ENCODE measurements at regions not wholly inside any gene's neighbourhood (a gene's known extent, or its start where the extent isn't known, plus 50 kb on each side); places are given as distances from the start of the nearest gene placed in this dataset.

GRCh38 chr10:1968257-1969033, 231.1 kb upstream of the ADARB2 start:
- no peak overlapping the region for H3K4me3 ChIP-seq (ENCODE audit: low read depth in 1 of 2, low read length in 2 of 2)
- H3K27ac ChIP-seq (ENCODE audit: low read length): no peak overlapping the region
- H3K9me3 ChIP-seq (ENCODE audit: insufficient read depth, low read length, severe bottlenecking): peaks cover 14% of the 10 kb centered on the region
- no peaks in the 10 kb centered on the region for H3K27me3 ChIP-seq (ENCODE audit: insufficient read depth, low read length, poor library complexity)
- no peaks in the 10 kb centered on the region for H3K4me1 ChIP-seq (ENCODE audit: insufficient read depth, low read length)
- H3K36me3 ChIP-seq (ENCODE audit: insufficient read depth, low read length): no peaks in the 10 kb centered on the region
- TF ChIP-seq CTCF (IDR thresholded peaks at IDR 0.05; ENCODE audit: borderline replicate concordance, extremely low read depth, low read length, poor library complexity, severe bottlenecking) (no peak), EZH2 (IDR thresholded peaks at IDR 0.05; ENCODE audit: borderline replicate concordance, low read depth, low read length, severe bottlenecking) (no peak)
- no peaks in the 10 kb centered on the region for H3K79me2 ChIP-seq (ENCODE audit: insufficient read depth, low read length)
- no peak overlapping the region for H3K4me2 ChIP-seq (ENCODE audit: insufficient read depth, low read length)
- ATAC-seq (ENCODE audit: insufficient read depth, low read depth) (no peak), DNase-seq (no peak)
- H3K9ac ChIP-seq (ENCODE audit: low read depth, low read length): no peak overlapping the region
- H4K20me1 ChIP-seq (ENCODE audit: insufficient read depth, low read length): no peaks in the 10 kb centered on the region
- no peak overlapping the region for H2AFZ ChIP-seq (ENCODE audit: low read depth, low read length)

- Histone ChIP-seq H3K79me2 (ENCODE audit: insufficient read depth, low read length) (no peaks in the 10 kb centered on the region), H3K9me3 (ENCODE audit: insufficient read depth, low read length, severe bottlenecking) (peaks cover 6% of the 10 kb centered on the region), H3K9ac (ENCODE audit: low read depth, low read length) (no peak overlapping the region), H2AFZ (ENCODE audit: low read depth, low read length) (no peak overlapping the region), H3K36me3 (ENCODE audit: insufficient read depth, low read length) (no peaks in the 10 kb centered on the region), H3K27me3 (ENCODE audit: insufficient read depth, low read length, poor library complexity) (no peaks in the 10 kb centered on the region), H3K4me1 (ENCODE audit: insufficient read depth, low read length) (no peaks in the 10 kb centered on the region), H4K20me1 (ENCODE audit: insufficient read depth, low read length) (no peaks in the 10 kb centered on the region), H3K27ac (ENCODE audit: low read length) (no peak overlapping the region), H3K4me3 (ENCODE audit: low read depth in 1 of 2, low read length in 2 of 2) (no peak overlapping the region), H3K4me2 (ENCODE audit: insufficient read depth, low read length) (no peak overlapping the region)
- DNase-seq (no peak), ATAC-seq (ENCODE audit: insufficient read depth, low read depth) (no peak)
- TF ChIP-seq EZH2 (IDR thresholded peaks at IDR 0.05; ENCODE audit: borderline replicate concordance, low read depth, low read length, severe bottlenecking) (no peak), CTCF (IDR thresholded peaks at IDR 0.05; ENCODE audit: borderline replicate concordance, extremely low read depth, low read length, poor library complexity, severe bottlenecking) (no peak)
Observed at GRCh38 chr10:1966712-1967376, 229.5 kb upstream of the ADARB2 start.

GRCh38 chr10:1964476-1964875, 227.2 kb upstream of the ADARB2 start:
- ATAC-seq (ENCODE audit: insufficient read depth, low read depth) (no peak), DNase-seq (no peak)
- no peaks in the 10 kb centered on the region for H3K4me1 ChIP-seq (ENCODE audit: insufficient read depth, low read length)
- no peaks in the 10 kb centered on the region for H3K36me3 ChIP-seq (ENCODE audit: insufficient read depth, low read length)
- H2AFZ ChIP-seq (ENCODE audit: low read depth, low read length): no peak overlapping the region
- H3K79me2 ChIP-seq (ENCODE audit: insufficient read depth, low read length): no peaks in the 10 kb centered on the region
- no peak for TF ChIP-seq EZH2 (IDR thresholded peaks at IDR 0.05; ENCODE audit: borderline replicate concordance, low read depth, low read length, severe bottlenecking)
- TF ChIP-seq CTCF (IDR thresholded peaks at IDR 0.05; ENCODE audit: borderline replicate concordance, extremely low read depth, low read length, poor library complexity, severe bottlenecking): no peak
- no peak overlapping the region for H3K4me2 ChIP-seq (ENCODE audit: insufficient read depth, low read length)
- H4K20me1 ChIP-seq (ENCODE audit: insufficient read depth, low read length): no peaks in the 10 kb centered on the region
- H3K9ac ChIP-seq (ENCODE audit: low read depth, low read length): no peak overlapping the region
- H3K27ac ChIP-seq (ENCODE audit: low read length): no peak overlapping the region
- H3K4me3 ChIP-seq (ENCODE audit: low read depth in 1 of 2, low read length in 2 of 2): no peak overlapping the region
- no peaks in the 10 kb centered on the region for H3K27me3 ChIP-seq (ENCODE audit: insufficient read depth, low read length, poor library complexity)
- no peaks in the 10 kb centered on the region for H3K9me3 ChIP-seq (ENCODE audit: insufficient read depth, low read length, severe bottlenecking)

Data from DND-41 (cell line).